Fibroblast of the conjunctiva (primary cell): ENCODE measurements at regions not wholly inside any gene's neighbourhood (a gene's known extent, or its start where the extent isn't known, plus 50 kb on each side); places are given as distances from the start of the nearest gene placed in this dataset.

Experiments used
- DNase-seq: peaks from one replicate; pipeline ENCODE4 v3.0.0-alpha.2; 2010; ENCODE audit warnings: low read depth

DNA sequence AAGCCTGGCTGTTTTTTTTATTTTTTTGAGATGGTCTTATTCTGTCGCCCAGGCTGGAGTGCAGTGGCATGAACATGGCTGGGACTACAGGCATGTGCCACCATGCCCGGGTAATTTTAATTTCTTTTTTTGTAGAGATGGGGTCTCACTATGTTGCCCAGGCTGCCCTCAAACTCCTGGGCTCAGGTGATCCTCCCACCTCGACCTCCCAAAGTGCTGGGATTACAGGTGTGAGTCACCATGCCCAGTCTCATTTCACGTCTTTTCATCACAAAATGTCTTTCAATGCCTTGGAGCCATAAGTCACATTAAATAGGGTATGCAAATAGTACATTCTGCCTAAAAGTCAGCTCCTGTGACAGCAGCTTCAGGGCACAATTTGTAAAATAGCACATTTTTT lies 52.8 kb downstream of the SOX2 start:
- DNase-seq, result no peak

DNA sequence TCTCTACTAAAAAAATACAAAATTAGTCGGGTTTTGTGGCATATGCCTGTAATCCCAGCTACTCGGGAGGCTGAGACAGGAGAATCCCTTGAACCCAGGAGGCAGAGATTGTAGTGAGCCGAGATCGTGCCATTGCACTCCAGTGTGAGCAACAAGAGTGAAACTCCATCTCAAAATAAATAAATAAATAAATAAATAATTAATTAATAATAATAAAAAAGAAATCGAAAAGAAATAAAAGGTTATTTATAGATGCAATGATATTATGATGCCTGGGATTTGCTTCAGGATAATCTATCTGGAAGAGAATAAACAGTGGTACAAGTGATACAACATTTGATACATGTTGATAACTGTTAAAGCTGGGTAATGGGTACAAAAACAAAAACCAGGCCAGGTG lies 58.6 kb downstream of the SOX2 start:
- no peak for DNase-seq

DNA sequence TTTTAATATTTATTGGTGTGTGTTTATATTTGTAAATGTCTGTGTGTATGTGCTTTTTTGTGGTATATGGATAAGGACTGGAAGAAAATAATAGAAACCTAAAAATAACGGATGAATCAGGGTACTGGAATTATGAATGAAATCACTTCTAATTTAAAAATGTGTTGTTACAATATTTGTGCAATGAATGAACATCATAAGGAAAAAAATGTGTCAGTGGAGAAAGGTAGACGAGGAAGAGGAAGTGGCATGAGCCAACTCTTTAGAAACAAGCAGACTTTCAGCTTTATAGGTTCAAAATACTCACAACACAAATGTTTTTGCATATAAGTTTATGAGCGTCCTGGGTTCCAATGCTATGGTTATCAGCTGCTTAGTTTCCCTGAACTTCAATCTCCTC lies 59.4 kb downstream of the SOX2 start:
- no peak for DNase-seq

DNA sequence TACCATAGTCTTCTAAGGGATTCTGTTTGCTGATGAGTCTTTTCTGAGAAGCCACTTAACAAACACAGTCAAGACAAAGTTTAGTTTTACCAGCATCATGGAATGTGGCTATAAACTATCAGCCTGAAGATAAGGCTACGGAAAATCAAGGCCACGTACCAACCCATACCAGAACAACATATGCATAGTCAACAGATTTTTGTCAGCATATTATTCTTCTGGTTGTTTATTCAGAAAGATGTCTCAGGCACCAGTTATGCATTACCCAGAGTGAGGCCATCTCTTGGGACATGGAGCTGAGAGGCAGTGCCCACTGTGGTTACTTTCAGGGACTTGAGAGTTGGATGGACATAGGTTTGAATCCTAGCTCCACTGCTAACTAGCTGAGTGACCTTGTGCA lies 60.4 kb downstream of the SOX2 start:
- DNase-seq, result no peak

DNA sequence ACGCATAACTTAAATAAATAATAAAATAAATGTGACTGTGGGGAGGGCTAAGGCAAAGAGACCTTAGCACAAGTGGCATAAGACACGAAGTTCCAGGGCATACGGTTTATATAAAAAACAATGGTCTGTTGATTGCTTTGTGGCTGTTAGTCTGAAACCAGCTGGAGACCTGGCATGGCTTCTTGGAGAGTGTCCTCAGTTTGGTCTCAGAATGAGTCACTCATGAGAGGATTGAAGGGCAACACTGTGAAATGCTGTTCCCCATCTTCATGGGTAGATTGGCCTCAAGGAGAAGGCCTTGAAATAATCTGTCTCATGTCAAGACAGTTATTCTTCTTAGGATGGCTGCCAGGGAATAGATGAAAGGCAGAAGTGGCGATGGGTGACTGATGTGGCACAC lies 62.2 kb downstream of the SOX2 start:
- DNase-seq, result no peak

DNA sequence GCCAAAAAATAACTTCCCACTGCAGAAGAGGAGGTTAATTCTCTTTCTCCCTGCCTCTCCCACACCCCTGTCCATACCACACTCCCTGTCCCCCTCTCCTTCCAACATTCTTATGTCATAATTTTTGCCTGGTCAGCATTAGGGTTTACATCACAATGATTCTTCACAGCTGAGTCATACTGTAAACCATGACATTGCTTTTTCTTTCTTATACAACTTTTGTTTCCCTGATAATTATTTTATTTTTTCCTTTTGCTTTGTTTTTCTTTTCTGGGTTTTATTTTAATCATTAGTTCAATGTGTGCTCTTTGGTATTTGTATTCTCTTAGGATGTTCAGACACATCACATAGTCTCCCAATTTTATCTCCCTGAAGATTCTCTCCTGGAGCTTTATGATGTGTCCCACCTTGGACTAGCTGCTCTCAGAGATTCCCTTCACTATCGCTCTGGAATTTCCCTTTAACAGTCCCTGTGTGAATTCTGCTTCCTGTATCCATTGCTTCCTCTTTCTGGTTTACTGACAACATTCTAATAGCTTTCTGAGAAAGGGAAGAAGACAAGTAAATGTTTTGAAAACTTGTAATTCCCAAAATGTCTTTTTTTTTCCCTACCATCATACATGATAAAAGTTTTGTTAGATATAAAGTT lies 70.7 kb downstream of the SOX2 start:
- peak; percentile 1 for DNase-seq

DNA sequence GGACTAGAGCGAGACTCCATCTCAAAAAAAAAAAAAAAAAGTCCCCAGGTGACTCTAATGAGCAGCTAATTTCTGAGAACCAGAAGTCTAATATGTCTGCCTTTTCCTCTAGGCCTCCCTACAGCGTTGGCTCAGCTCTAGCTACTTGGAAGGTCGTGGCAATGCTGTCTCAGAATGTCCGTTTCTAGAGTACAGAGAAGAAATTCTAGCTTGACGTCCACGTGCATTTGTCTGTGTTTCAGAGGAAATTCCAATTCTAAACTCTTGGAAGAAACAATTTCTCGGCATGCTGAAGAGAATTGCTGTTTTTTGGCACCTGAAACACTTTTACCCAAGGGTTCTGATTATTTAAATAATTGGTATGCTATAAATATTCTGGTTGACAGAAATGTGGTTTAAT lies 78.8 kb downstream of the SOX2 start:
- no peak for DNase-seq

DNA sequence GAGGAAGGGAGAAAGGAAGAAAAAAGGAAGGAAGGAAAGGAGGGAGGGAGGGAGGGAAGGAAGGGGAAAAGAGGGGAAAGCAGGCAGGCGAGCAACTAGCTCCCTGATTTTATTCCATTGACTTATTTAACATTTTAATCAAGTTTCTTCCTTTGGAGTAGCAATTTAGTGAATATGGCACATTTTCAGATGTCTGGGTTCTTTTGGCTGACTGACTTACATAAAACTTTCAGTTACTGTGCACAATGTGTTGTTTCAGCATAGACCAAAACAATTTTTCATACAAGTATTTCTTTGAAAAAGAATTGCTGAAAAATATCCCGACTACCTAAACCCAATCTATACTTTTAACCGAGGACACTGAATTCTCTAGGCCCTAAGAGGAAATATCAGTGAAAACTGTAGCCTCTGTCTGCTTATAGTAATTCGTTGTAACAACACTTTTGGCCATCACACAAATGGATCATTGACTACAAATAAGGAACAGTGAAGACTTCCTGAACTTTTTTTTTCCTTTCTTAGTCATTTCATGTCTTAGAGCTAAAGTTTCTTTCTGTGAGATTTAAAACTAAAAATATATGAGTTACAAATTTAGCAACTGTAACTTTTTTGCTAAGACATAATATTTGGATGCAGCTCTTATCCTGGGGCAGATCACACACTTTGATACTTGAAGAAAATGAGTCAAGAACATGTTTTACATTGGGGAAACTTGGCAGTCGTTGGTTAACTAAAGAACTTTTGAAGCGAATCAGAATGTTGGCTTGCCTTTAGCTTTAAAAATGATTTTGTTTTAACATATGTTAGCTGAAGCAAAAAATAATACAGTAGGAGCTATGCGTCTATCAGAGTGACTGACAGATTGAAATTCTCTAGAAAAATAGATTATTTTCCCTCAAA lies 79.6 kb downstream of the SOX2 start:
- DNase-seq, result no peak

DNA sequence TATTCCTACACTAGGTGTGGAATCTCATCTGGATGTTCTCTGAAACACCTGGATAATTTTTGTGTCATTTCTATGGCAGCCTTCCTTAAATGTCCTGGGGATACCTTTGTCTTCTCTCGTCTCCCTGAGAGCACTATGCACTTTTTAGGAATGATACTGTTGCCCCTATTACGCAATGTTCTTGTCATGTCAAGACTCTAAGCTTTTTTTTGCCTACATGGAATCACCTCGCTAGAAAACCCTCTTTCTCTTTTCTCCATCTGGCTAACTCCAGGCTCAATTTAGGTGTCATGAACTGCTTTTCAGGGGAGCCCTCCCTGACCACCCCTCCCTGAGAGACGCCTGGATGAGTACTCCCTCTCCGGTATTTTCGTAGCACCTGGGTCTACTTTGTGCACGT lies 81.3 kb downstream of the SOX2 start:
- no peak for DNase-seq

DNA sequence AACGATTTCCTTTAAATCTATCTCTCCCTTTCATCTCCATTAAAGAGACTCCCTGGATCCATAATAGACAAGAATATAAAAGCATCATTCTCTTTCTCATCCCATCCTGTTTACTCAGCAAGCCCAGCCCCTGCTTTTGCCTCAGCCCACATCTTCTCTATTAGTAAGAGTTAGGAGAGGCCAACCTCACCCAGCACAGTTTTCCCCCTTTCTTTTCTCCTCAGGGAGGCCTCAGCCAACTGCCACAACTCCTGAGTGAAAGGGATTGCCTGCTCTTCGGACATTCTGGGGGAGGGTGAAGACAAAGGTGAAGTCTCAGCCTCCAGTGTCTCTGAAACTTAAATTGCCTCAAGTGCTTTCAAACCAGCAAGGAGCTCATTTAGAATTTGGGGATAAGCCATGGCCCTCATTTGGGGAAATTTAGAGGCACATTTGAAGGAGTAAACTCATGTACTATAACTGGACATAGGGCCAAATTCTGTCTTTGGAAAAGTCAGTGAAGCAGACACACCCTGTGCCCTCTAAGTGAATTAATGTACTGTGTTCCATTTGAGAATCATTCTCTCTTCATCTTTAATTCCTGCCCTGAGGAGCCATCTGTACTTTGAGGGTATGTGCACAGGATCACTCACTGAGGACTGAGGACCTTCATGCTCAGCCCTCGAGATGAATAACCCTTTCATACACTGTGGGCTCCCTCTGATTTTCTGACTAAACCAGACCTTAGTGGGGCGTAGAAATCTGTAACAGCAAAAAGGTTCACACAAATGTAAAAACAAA lies 82.5 kb downstream of the SOX2 start:
- no peak for DNase-seq

DNA sequence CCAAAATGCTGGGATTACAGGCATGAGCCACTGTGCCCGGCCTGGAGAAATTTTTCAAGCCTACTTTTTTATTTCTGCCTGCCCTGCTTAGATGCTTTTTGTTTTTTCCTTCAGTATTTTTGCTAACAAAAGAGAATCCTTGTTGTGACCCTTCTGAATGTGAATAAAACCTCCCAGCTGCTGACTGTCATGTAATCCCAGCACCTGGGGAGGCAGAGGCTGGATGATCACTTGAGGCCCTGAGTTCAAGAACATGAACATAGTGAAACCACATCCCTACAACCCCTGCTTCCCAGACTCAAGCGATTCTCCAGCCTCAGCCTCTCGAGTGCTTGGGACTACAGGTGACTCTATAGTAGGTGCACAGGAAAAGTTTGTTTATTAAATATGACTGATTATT lies 84.9 kb downstream of the SOX2 start:
- DNase-seq, result no peak

DNA sequence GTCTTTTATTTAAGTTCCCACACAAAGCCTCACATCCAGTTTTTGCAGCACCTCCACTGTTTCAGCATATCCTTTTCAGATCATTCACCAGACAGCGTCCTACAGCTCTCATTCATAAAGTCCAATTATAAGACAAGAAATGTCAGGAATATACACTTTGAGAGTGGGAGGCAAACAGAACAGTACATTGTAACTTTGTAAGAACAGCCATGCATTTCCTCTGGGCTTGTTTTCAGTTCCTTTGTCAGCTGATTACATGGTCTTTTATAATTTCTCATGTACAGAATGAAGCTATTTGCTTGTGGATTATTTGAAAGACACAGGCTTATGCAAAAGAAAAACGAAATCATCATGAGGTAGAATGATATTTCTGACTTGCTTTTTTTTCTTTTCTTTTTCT lies 85.7 kb downstream of the SOX2 start:
- DNase-seq, result no peak

DNA sequence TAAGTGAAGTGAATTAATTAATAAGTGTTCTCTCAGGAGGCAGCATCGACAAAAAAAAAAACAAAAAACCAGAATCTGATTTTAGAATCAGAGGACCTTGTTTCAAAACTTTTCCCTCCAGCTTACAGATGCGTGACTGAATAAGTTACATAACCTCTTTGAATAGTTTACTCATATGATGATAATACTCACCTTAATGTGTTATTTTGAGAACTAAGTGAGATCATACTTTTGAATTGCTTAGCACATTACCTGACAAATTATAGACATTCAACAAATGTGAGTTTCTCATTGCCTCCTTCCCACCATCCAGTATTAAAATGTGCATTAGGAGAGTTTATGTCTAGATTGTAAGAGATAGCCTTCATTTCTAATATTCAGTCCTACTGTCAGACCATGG lies 94.0 kb downstream of the SOX2 start:
- no peak for DNase-seq

DNA sequence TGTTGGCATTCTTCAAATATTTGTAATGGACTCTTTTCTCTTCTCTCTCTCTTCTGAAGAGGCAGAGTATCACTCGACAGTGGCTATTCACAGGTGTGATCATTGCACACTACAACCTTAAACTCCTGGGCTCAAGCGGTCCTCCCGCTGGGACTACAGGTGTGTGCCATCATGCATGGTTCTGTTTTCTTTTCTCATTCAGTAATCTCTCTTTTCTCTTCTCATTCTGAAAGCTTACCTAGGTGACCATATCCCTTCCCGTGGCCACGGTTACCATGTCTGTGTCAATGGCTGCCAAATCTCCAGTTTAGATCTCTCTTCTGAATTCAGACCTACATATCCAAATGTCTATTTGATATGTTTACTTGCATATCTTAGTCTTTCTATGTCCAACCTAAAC lies 96.3 kb downstream of the SOX2 start:
- no peak for DNase-seq

DNA sequence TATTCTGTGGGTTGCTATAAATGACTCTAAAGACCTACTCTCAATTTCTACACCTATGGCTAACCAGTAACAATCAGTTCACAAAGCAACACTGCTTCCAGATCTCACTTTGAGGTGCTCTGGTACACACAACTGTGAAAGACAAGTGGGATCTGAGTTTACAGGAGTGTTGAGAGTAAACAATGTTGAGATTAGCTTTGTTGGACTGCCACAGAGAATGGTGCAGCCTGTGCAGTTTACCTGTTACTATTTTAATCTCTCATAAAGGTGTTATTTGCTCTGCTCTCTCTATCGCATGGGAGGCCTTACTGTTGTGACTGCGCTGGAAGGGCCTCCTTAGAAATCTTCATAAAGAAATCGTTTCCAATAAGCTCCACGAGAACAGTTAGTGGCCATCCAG lies 112.0 kb downstream of the SOX2 start:
- no peak for DNase-seq

DNA sequence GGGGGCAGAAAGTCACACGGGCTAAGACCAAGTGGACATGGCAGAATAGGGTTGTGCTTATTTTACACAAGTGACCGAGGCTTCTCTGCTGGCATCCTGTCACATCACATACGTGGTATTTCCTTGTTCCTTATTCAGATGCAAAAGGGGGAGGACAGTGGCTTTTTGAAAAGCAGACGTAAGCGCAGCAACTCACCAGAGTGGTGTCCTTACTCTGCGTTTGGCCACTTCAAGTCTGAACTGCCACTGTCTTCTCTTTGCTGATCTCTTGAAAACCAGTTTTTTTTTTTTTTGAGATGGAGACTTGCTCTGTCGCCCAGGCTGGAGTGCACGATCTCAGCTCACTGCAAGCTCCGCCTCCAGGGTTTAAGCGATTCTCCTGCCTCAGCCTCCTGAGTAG lies 113.2 kb downstream of the SOX2 start:
- DNase-seq, result no peak

DNA sequence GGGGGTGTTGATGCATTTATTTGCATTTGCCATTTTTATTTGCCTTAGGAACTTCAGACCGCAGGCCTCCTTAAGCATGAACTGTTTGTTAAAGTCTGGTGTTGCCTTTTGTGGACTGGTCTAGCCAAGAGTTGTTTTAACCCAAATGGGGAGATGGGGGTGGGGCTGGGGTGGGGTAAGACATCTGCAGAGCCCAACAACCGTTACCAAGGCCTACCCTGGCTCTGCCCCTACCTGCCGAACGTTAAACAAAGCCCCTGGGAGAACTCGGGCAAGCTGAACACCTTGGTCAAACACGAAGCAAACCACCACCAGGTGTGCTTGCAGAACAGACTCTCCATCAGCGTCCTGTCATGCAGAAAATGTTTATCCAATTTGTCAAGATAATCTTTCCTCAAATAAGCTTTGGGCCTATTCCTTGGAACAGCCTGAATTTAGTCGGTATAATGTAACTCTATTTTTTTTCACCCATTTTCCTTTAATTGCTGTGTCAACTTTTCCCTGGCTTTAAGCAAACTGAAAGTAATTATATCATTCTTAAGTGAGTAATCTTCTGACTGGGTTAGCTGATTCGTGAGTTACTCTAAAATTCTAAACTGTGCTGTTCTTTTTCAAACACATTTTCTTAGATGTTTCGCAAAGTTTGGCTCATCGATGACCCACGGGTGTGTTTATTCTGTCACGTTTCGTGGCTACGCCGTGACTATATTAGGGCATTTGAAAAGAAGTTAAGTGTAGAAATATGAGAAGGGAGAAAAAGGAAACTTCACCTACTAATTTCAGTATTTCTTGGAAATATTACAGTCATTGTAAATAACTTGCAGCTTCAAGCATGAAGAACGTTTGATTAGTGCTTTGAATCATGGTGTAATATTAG lies 127.6 kb downstream of the SOX2 start:
- no peak for DNase-seq

DNA sequence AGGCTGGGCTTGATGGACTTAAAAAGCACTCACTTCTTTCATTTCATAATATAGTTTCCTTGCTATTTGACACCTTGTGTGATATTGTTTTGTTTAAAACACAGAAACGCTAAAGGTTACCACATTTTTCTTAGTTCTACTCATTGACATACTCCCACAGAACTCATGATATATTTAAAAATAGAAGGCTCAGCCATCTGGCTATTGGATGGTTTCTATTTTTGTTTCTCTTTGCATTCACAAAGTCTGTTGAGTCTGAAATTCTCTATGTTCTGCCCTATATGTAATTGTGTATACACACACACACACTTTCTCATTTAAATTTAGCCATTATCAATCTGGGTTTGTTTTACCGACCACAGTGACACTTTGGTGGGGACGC lies 128.2 kb downstream of the SOX2 start:
- DNase-seq, result no peak

DNA sequence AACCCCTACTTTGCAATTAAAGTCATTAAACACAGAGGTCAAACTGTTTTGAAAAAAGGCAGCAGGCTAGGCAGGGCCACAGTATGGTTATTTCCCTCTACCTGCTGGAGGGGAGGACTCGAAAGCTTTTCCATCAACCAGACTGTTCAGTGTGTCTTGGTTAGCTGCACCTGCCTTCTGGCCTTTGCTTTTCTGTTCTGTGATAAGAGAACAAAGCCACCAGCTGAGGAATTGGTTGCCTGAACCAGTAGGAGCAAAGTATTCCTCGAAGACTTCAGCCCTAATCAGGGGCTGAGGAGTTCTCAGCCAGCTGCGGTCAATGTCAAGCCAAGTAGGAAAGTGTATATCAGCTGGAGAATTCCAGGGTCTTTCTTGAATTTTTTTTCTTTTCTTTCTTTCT lies 132.5 kb downstream of the SOX2 start:
- DNase-seq, result no peak

DNA sequence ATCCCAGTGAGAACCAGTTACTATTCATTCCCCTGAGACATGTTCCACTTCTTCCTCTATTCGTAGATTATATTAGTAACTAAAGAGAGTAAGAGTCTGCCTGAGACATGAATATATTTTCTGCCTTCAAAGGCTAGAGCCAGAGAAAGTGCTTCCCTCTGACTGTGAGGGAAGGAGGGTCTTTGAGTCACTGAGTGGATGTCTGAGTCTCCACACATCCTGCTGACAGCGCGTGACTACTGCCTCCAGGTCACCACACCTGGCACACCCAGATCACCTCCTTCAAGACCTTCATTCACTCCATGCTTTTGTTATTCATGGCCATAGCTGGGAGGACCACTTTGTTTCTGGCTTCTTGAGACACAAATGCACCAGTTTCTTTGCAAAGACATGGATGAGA lies 135.6 kb downstream of the SOX2 start:
- no peak for DNase-seq

DNA sequence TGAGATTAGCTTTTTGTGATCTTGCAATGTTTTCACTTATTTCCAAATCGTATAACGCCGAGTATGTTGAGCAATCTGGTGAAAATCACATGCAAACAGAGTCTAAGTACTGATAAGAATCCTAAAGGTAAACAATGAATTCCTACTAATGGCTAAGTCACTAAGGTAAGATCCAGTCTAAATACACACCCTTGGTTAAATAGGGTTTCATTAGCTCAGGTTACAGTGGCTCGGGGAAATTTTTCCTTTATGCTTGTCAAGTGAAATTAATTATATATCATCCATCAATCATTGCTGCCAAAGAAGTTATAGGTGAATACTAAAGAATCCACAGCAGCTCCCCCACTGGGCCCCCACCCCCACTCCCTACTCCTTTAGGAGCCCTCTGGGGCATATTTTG lies 139.3 kb downstream of the SOX2 start:
- no peak for DNase-seq

DNA sequence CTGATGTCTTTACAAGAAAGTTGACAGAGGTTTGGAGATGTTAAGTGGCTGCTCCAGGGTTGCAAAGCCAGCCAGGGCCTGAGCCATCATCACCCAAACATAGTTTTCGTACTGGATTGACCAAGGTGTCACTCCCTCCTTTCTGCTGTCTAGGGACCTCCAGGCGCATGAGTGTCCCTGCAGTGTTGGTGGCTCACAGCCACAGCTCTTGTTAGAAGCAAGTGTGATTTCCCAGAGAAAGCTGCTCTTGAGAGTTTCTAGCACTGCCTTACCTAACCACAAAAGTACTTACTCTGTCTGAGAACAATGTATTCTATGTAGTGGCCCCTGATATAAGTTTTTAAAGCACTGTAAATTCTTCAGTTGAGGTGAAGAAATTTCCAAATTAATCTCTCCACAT lies 144.1 kb downstream of the SOX2 start:
- DNase-seq, result no peak
